Fibroblast of pulmonary artery (primary cell): ENCODE measurements at regions not wholly inside any gene's neighbourhood (a gene's known extent, or its start where the extent isn't known, plus 50 kb on each side); places are given as distances from the start of the nearest gene placed in this dataset.
A peak's percentile ranks its signal among the peaks of the same experiment; 100 is the strongest.
"Not testable (repeated sequence)": the region's sequence is repeated elsewhere in the genome, so short reads cannot be mapped to it uniquely, and the experiment has no call there.

Source experiments
- DNase-seq: peaks from one replicate; pipeline ENCODE4 v3.0.0-alpha.2; 2010; ENCODE audit warnings: low read depth
- H3K4me3 ChIP-seq: replicated peaks from 2 replicates; pipeline ENCODE4 v1.5.1; 2011; ENCODE audit warnings: low read depth, mild to moderate bottlenecking, control low read depth, low read length, moderate library complexity
- TF ChIP-seq, protein P1 (sequence below): IDR thresholded peaks from 2 replicates; pipeline ENCODE4 v1.5.1; 2011; ENCODE audit warnings: mild to moderate bottlenecking, control low read depth, low read length, inconsistent platforms; ENCODE audit errors: missing control alignments

DNA sequence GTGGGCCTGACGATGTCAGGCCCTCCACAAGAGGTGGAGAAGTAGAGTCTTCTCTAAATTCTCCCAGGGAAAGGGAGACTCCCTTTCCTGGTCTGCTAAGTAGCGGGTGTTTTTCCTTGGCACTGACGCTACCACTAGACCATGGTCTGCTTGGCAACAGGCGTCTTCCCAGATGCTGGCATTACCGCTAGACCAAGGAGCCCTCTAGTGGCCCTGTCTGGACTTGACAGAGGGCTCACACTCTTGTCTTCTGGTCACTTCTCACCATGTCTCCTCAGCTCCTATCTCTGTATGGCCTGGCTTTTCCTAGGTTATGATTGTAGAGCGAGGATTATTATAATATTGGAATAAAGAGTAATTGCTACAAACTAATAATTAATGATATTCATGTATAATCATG is 51.1 kb upstream of the RASSF6 start:
- DNase-seq, H3K4me3 ChIP-seq: not testable (repeated sequence)

DNA sequence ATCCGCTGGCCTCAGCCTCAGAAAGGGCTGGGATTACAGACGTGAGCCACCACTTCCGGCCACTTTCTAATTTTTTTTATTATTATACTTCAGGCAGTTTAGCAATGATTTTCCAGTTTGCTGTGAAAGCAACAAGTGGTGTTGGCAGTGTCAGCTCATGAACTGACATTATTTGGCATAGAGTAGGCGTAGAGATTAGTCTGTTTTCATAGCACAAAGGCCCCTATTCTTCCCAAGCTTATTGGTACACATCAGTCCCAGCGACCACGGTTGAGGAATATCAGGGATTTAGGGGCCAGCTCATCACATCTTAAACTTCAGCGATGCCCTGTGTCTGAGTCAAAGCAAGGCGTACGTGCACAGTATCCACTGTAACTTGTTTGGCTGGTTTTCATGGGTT is 53.0 kb upstream of the RASSF6 start:
- no peak overlapping the region for H3K4me3 ChIP-seq
- DNase-seq: no peak
- TF ChIP-seq, protein P1, sequence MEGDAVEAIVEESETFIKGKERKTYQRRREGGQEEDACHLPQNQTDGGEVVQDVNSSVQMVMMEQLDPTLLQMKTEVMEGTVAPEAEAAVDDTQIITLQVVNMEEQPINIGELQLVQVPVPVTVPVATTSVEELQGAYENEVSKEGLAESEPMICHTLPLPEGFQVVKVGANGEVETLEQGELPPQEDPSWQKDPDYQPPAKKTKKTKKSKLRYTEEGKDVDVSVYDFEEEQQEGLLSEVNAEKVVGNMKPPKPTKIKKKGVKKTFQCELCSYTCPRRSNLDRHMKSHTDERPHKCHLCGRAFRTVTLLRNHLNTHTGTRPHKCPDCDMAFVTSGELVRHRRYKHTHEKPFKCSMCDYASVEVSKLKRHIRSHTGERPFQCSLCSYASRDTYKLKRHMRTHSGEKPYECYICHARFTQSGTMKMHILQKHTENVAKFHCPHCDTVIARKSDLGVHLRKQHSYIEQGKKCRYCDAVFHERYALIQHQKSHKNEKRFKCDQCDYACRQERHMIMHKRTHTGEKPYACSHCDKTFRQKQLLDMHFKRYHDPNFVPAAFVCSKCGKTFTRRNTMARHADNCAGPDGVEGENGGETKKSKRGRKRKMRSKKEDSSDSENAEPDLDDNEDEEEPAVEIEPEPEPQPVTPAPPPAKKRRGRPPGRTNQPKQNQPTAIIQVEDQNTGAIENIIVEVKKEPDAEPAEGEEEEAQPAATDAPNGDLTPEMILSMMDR: no peak

DNA sequence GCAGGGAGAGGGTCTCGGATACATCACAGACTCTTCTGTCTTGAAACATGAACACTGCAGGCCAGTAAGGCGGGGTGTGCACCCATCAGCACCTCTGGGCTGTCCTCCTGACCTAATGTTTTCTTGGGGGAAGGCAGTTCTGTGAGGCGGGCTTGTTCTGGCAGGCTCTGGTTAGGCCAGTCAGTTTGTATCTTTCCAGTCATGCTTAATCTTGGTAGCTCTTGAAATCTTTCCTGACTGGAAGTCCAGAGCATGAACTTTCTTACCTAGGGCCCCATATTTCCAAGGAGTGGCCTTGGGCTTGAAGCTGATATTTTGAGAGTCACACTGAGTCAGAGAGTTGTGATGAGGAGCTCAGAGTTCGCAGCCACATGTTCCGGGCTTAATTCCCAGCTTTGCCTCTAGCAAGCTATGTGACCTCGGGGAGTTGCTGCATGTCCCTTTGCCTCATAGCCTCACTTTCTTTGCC is 54.2 kb upstream of the RASSF6 start:
- TF ChIP-seq, protein P1: no peak
- DNase-seq: no peak

DNA sequence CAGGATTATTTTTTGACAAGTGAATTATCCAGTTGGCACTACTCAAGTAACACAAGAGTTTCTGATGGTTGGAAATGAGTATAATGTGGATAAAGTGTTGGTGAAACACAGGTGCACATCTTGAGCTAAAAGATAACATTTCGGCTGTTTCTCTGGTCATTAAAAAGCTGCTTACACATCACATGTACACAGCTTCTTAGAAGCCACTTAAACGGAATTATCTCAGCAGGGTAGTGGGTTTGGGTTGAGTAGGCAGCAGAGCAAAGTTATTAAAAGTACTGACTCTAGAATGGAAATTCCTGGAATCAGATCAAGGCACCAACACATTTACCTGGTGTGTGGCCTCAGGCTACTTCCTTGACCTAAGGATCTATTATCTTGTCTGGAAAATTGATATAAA is 55.4 kb upstream of the RASSF6 start:
- no peak overlapping the region for H3K4me3 ChIP-seq
- DNase-seq: no peak
- TF ChIP-seq, protein P1: no peak

More for the DNA sequence above, 54.2 kb upstream of the RASSF6 start:
- H3K4me3 ChIP-seq: no peak overlapping the region

DNA sequence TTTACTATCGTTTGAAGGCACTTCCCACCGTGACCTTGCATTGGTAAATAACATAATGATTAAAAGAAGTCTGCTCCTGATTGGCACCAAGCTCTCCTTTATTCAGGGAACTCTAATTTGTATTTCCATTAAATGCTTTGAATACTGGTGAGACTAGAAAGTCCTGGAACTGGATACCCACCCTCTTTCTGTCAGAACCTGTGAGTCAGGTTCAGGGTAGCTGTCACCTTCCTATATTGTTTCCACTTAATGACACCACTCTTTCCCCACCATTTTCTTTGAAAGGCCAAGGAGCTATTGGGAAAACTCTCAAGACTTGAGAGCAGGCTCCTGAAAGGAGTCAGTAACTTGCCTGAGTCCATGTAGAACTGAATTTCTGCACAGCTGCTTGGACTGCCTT is 55.9 kb upstream of the RASSF6 start:
- DNase-seq: no peak
- H3K4me3 ChIP-seq: no peak overlapping the region
- TF ChIP-seq, protein P1: no peak

DNA sequence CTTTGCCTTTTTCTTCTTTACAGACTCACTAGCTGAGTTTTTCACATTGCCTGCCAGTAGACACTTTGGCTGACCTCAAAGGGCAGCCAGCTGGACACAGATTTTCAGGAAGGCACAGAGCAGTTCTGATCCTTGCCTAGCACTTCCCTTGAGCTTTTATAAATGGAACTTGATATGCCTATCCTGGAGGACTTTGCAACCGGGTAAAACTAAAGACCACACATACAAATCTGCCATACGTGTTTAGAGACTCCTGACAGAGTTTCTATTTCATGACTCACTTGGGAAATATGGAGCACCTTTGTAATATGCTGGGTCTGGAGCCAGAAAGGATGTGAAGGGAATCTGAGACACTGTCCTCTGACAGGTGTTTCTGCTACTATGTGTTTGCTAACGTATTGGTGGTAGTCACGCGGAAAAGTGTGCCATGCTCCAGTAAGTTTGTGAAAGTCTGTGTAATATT is 56.7 kb upstream of the RASSF6 start:
- peak; percentile 55 for DNase-seq
- no peak overlapping the region for H3K4me3 ChIP-seq
- TF ChIP-seq, protein P1: no peak

DNA sequence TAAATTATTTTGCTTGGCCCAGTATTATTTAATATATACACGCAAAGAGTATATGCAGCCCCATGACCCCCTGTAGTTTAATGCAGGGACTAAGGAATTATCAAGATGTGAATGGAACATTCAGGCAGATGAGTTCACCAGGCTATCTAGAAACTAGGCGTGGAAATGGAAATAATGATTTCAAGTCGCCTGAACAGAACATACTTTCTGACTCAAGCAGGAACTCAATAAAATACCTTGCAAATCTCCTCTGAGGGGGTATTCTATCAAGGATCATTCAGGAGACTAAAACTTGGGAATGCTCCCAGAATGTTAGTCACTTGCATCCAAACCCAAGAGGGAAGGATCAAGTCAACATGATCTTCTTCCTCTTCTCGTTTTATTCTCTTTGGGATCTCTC is 59.6 kb upstream of the RASSF6 start:
- DNase-seq: peak; percentile 75
- H3K4me3 ChIP-seq: no peak overlapping the region
- TF ChIP-seq, protein P1: no peak
